ENCODE measurements at regions not wholly inside any gene's neighbourhood (a gene's known extent, or its start where the extent isn't known, plus 50 kb on each side); places are given as distances from the start of the nearest gene placed in this dataset.

GRCh38 chr10:57807906-57808305 is 459.8 kb downstream of the IPMK start:
- Histone ChIP-seq H3K36me3 (ENCODE audit: control insufficient read depth in 2 of 2, insufficient read depth in 2 of 2, low read length in 1 of 2) (no peaks in the 10 kb centered on the region), H3K4me1 (ENCODE audit: control insufficient read depth, insufficient read depth, low read length) (no peaks in the 10 kb centered on the region), H3K27me3 (replicated peaks in 1 of 2; ENCODE audit: control insufficient read depth in 2 of 2, insufficient read depth in 2 of 2, low read length in 1 of 2) (no peaks in the 10 kb centered on the region), H3K4me2 (ENCODE audit: control insufficient read depth, insufficient read depth) (no peak overlapping the region), H4K20me1 (ENCODE audit: control insufficient read depth, insufficient read depth) (no peaks in the 10 kb centered on the region), H2AFZ (ENCODE audit: control insufficient read depth, low read depth, low read length) (no peak overlapping the region), H3K79me2 (ENCODE audit: control insufficient read depth, insufficient read depth, low read length) (no peaks in the 10 kb centered on the region), H3K9ac (ENCODE audit: control insufficient read depth, insufficient read depth, low read length) (no peak overlapping the region), H3K9me3 (replicated peaks; ENCODE audit: control insufficient read depth, insufficient read depth, low read length) (no peaks in the 10 kb centered on the region), H3K27ac (ENCODE audit: control insufficient read depth, insufficient read depth) (no peak overlapping the region), H3K4me3 (no peak overlapping the region)
- ATAC-seq (no peak), FAIRE-seq (no peak), DNase-seq (ENCODE audit: low read depth, low spot score) (no peak)
- BruUV-seq (replicated peaks), result no TSS peak
- intact Hi-C loops (cut with micrococcal nuclease; ENCODE audit: unreplicated experiment), result no loop called here
- WGBS (ENCODE audit: insufficient coverage, insufficient replicate concordance, low lambda C conversion rate, missing lambda C conversion rate), result 30% methylated on average over 5 of the region's 5 CpGs
- ChIA-PET CTCF (interaction anchor here (0.7 kb wide), 1 partner anchor 597 kb away, joined by 3 read pairs; no protein-coding TSS in a partner anchor), RAD21 (ENCODE audit: unreplicated experiment) (no interaction called here), POLR2A (no interaction called here), SMC1A (ENCODE audit: uncharacterized antibody, unreplicated experiment) (no interaction called here)
- in situ Hi-C loops (cut with MboI), result no loop called here
- TF ChIP-seq USF2 (IDR thresholded peaks at IDR 0.05; ENCODE audit: borderline replicate concordance, low read depth, low read length) (no peak), ETV6 (conservative IDR thresholded peaks at IDR 0.05 in 1 of 2, IDR thresholded peaks at IDR 0.05 in 1 of 2; ENCODE audit: borderline replicate concordance in 1 of 2, low read depth in 1 of 2) (no peak), ZZZ3 (IDR thresholded peaks at IDR 0.05; ENCODE audit: control insufficient read depth, insufficient read length, low read depth) (no peak), FOXK2 (IDR thresholded peaks at IDR 0.05) (no peak), TBL1XR1 (IDR thresholded peaks at IDR 0.05; ENCODE audit: low read depth, low read length) (no peak), IRF4 (IDR thresholded peaks at IDR 0.05; ENCODE audit: low read depth, low read length) (no peak), ZSCAN29 (IDR thresholded peaks at IDR 0.05) (no peak), TCF12 (IDR thresholded peaks at IDR 0.05; ENCODE audit: low read depth, low read length) (no peak), PRDM15 (CRISPR knock-in tag; IDR thresholded peaks at IDR 0.05) (no peak), MYB (IDR thresholded peaks at IDR 0.05; ENCODE audit: borderline replicate concordance, low read depth, low read length) (no peak), SP1 (IDR thresholded peaks at IDR 0.05; ENCODE audit: low read depth, low read length) (no peak), YBX1 (IDR thresholded peaks at IDR 0.05) (no peak), NFYB (IDR thresholded peaks at IDR 0.05; ENCODE audit: insufficient read depth, low read depth, low read length) (no peak), SREBF2 (IDR thresholded peaks at IDR 0.05; ENCODE audit: low read length) (no peak), CUX1 (IDR thresholded peaks at IDR 0.05; ENCODE audit: insufficient replicate concordance, low read depth, low read length) (no peak), DPF2 (IDR thresholded peaks at IDR 0.05) (no peak)

All from GM12878 (cell line).